ENCODE measurements at regions not wholly inside any gene's neighbourhood (a gene's known extent, or its start where the extent isn't known, plus 50 kb on each side); places are given as distances from the start of the nearest gene placed in this dataset.

GRCh38 chr9:87138128-87139040 lies 191.1 kb upstream of the GAS1 start:
- ChIA-PET POLR2A (no interaction called here), CTCF (no interaction called here)
- Histone ChIP-seq H3K27me3 (ENCODE audit: control insufficient read depth in 2 of 2, insufficient read depth in 2 of 2, low read length in 2 of 2) (no peaks in the 10 kb centered on the region), H3K36me3 (ENCODE audit: control insufficient read depth in 2 of 2, extremely low read depth in 1 of 2, insufficient read depth in 2 of 2, low read length in 2 of 2) (no peaks in the 10 kb centered on the region), H3K4me2 (ENCODE audit: insufficient read depth, low read length) (no peak overlapping the region), H3K9ac (replicated peaks; ENCODE audit: extremely low read depth, insufficient read depth, low read length) (no peak overlapping the region), H3K9me3 (replicated peaks; ENCODE audit: control insufficient read depth, insufficient read depth, low read length) (no peaks in the 10 kb centered on the region), H3K79me2 (ENCODE audit: control insufficient read depth, insufficient read depth, low read length) (no peaks in the 10 kb centered on the region), H2AFZ (ENCODE audit: low read depth, low read length) (no peak overlapping the region), H3K27ac (ENCODE audit: insufficient read depth, low read depth, low read length) (no peak overlapping the region), H4K20me1 (replicated peaks; ENCODE audit: control insufficient read depth, extremely low read depth, insufficient read depth, low read length) (no peaks in the 10 kb centered on the region), H3K4me3 (replicated peaks in 1 of 3; ENCODE audit: insufficient read depth in 1 of 3, low read depth in 1 of 3, low read length in 3 of 3) (no peak overlapping the region), H3K9me1 (replicated peaks; ENCODE audit: control insufficient read depth, extremely low read depth, insufficient read depth, low read length) (no peaks in the 10 kb centered on the region), H3K4me1 (ENCODE audit: control insufficient read depth, extremely low read depth, insufficient read depth, low read length) (no peaks in the 10 kb centered on the region)
- BruUV-seq (replicated peaks): no TSS peak
- intact Hi-C loops (cut with micrococcal nuclease) (no loop called here), dilution Hi-C loops (cut with MboI; ENCODE audit: extremely low pct_ligation_motif_present, low sequenced_read_pairs) (no loop called here)
- TF ChIP-seq MYC (IDR thresholded peaks at IDR 0.05; ENCODE audit: low read depth, low read length) (no peak), EZH2 (IDR thresholded peaks at IDR 0.05; ENCODE audit: borderline replicate concordance, low read depth, low read length, severe bottlenecking) (no peak), JUN (IDR thresholded peaks at IDR 0.05; ENCODE audit: borderline replicate concordance, insufficient read depth, insufficient read length, low read depth) (no peak)
- DNase-seq (ENCODE audit: low read depth, low spot score) (no peak), FAIRE-seq (no peak)

GRCh38 chr9:87139099-87139730 lies 191.9 kb upstream of the GAS1 start:
- Histone ChIP-seq H3K27ac (ENCODE audit: insufficient read depth, low read depth, low read length) (no peak overlapping the region), H3K4me1 (ENCODE audit: control insufficient read depth, extremely low read depth, insufficient read depth, low read length) (no peaks in the 10 kb centered on the region), H4K20me1 (replicated peaks; ENCODE audit: control insufficient read depth, extremely low read depth, insufficient read depth, low read length) (no peaks in the 10 kb centered on the region), H2AFZ (ENCODE audit: low read depth, low read length) (no peak overlapping the region), H3K36me3 (ENCODE audit: control insufficient read depth in 2 of 2, extremely low read depth in 1 of 2, insufficient read depth in 2 of 2, low read length in 2 of 2) (no peaks in the 10 kb centered on the region), H3K9me3 (replicated peaks; ENCODE audit: control insufficient read depth, insufficient read depth, low read length) (no peaks in the 10 kb centered on the region), H3K9ac (replicated peaks; ENCODE audit: extremely low read depth, insufficient read depth, low read length) (no peak overlapping the region), H3K79me2 (ENCODE audit: control insufficient read depth, insufficient read depth, low read length) (no peaks in the 10 kb centered on the region), H3K27me3 (ENCODE audit: control insufficient read depth in 2 of 2, insufficient read depth in 2 of 2, low read length in 2 of 2) (no peaks in the 10 kb centered on the region), H3K9me1 (replicated peaks; ENCODE audit: control insufficient read depth, extremely low read depth, insufficient read depth, low read length) (no peaks in the 10 kb centered on the region), H3K4me3 (replicated peaks in 1 of 3; ENCODE audit: insufficient read depth in 1 of 3, low read depth in 1 of 3, low read length in 3 of 3) (no peak overlapping the region), H3K4me2 (ENCODE audit: insufficient read depth, low read length) (no peak overlapping the region)
- TF ChIP-seq MYC (IDR thresholded peaks at IDR 0.05; ENCODE audit: low read depth, low read length) (no peak), GATA2 (IDR thresholded peaks at IDR 0.05; ENCODE audit: insufficient read depth, insufficient read length, low read depth, low read length) (no peak), POLR2A (IDR thresholded peaks at IDR 0.05; ENCODE audit: low read depth, low read length) (no peak), EZH2 (IDR thresholded peaks at IDR 0.05; ENCODE audit: borderline replicate concordance, low read depth, low read length, severe bottlenecking) (no peak), MAX (IDR thresholded peaks at IDR 0.05; ENCODE audit: insufficient read depth, insufficient read length) (no peak), FOS (IDR thresholded peaks at IDR 0.05; ENCODE audit: borderline replicate concordance, insufficient read depth, low read length) (no peak), JUN (IDR thresholded peaks at IDR 0.05; ENCODE audit: borderline replicate concordance, insufficient read depth, insufficient read length, low read depth) (no peak), POLR2AphosphoS5 (IDR thresholded peaks at IDR 0.05; ENCODE audit: insufficient read depth, low read depth, low read length) (no peak)
- dilution Hi-C loops (cut with MboI; ENCODE audit: extremely low pct_ligation_motif_present, low sequenced_read_pairs): no loop called here
- ChIA-PET POLR2A (no interaction called here), CTCF (no interaction called here)
- BruUV-seq (replicated peaks): no TSS peak
- intact Hi-C loops (cut with micrococcal nuclease): no loop called here
- no peak for FAIRE-seq
- DNase-seq (ENCODE audit: low read depth, low spot score): no peak

Measured in endothelial cell of umbilical vein (primary cell).